ENCODE measurements at regions not wholly inside any gene's neighbourhood (a gene's known extent, or its start where the extent isn't known, plus 50 kb on each side); places are given as distances from the start of the nearest gene placed in this dataset.
"Not testable (repeated sequence)": the region's sequence is repeated elsewhere in the genome, so short reads cannot be mapped to it uniquely, and the experiment has no call there.

DNA sequence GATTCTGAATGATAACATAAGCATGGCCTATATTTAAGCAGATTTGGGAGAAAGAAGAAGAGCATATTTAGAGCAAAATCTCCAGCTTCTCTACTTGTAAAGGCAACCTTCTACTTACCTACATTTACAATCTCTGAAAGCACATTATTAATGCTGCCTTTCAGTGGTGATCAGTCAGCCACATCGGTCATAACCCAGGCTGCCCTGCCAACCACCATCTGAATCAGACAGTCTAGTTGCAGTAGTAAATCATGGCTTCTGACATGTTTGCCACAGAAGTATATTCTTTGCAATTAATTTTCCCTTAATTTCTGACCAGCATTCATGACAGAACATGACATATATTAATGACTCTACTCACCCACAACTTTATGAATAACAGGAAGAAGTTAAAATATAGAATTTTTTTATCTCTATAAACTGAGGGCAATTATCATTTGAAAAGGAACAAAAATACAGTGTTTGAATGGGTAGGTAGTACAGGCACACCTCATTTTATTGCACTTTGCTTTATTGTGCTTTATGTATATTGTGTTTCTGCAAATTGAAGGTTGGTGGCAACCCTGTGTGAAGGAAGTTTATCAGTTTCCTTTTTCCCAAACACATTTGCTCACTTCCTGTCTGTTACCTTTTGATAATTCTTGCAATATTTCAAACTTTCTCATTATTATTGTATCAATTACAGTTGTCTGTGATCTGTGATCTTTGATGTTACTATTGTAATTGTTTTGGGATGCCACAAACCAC is 531.6 kb upstream of the CHAC2 start:
- peak in 7 of 11 donors; percentile 5 to 44 (median 22) for DNase-seq (ENCODE audit: extremely low read depth in 1 of 11, low read depth in 9 of 11, low spot score in 4 of 11)

DNA sequence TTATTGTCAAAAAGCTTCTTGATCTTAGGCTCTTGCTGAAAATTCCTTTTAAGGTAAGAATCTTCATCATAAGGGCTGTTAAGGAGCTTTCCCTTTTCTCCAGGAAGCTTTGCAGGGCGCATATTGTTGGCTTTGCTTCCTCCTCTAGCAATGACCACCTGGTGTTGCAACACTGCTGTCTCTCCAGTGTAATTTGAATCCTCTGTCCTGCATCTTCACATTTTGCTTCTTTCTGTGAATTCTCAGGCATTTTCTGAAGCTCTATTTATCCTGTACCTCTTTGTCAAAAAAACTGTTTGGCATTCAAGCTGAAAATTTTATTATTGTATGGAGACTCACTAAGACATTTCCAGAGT is 533.1 kb upstream of the CHAC2 start:
- no peak for DNase-seq (ENCODE audit: extremely low read depth in 1 of 11, low read depth in 9 of 11, low spot score in 4 of 11)

DNA sequence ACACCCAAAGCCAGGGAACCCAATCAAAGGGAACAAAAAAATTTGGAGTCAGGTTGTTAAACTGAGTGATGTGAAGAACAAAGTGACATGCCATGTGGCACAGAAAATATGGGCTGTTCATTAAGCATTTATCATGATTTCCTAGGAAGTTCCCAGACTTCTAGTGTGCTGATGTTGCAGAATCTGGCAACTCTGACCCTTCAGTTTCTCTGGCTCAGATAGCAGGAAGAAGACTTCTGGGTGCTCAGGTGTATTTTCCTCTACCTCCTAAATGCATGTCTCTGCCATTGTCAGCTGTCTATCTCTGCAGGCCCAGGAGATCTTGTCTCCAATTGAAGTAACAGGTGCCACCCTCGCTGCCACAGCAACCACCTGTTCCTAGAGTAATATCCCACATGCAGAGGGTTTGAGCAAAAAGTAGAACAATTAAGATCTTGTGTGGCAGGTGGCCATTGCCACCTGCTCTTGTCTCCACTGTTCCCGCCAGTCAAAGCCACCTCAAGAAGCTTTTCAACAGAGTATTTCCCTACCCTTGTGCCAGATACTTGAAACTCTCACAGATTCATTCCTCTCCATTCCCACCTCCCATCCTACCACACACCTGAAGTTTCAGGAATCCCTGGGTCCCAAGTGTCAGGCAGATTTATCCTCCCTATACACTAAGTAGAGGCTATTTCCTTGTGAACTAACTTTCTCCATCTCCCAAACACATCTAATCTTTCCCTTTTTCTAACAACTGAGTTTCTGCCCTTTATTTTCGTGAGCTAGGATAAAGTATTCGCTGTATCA is 533.7 kb upstream of the CHAC2 start:
- no peak for DNase-seq (ENCODE audit: extremely low read depth in 1 of 11, low read depth in 9 of 11, low spot score in 4 of 11)

DNA sequence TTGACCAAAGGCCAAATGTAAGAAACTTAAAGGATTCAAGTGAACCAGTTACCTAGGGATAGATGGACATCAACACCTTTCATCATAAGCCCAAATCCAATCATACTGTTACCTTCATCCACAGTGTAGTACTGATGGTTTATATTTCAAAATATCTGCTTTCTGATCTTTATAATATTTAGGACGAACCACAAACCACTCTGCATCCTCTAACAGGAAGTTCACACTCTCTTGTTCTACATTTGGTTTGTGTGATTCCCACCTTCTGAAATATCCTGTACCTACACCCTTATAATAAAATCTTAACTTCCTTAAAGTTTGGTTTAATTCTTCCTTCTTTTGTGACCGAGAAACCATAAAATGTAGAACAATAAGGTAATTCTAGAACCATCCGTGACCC is 535.7 kb upstream of the CHAC2 start:
- DNase-seq (ENCODE audit: extremely low read depth in 1 of 11, low read depth in 9 of 11, low spot score in 4 of 11), result no peak

DNA sequence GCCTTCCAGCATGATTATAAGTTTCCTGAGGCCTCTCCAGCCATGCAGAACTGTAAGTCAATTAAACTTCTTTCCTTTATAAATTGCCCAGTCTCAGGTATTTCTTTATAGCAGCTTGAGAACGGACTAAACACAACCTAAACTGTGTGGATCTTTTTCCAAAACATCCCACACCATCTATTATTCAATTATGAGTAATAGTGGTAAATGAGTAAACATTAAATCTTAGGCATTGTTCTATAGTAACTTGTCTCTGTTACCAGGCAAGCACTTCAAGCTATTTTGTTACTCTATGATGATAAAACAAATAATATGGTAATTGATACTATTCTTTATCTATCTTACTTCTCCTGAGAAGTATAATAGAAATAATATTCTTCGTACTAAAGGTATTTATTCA is 536.9 kb upstream of the CHAC2 start:
- DNase-seq (ENCODE audit: extremely low read depth in 1 of 11, low read depth in 9 of 11, low spot score in 4 of 11), result no peak

DNA sequence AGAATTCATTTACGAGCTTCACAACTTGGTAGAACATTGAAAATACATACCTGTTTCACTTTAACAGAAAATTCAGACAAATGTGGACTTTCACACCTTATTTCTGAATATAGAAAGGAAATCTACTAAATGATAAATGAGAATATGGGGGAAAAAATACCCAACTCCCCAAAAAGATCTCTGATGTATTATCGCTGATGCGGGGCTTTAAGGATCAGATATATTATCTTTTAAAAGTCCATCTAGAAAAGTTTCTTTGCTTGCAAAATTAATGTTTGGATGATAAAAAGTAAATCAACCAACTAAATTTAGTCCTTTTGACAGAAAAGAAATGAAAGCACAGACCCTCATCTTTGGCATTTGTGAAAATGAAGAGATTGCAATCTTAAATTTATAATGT is 540.1 kb upstream of the CHAC2 start:
- DNase-seq (ENCODE audit: extremely low read depth in 1 of 11, low read depth in 9 of 11, low spot score in 4 of 11), result no peak

DNA sequence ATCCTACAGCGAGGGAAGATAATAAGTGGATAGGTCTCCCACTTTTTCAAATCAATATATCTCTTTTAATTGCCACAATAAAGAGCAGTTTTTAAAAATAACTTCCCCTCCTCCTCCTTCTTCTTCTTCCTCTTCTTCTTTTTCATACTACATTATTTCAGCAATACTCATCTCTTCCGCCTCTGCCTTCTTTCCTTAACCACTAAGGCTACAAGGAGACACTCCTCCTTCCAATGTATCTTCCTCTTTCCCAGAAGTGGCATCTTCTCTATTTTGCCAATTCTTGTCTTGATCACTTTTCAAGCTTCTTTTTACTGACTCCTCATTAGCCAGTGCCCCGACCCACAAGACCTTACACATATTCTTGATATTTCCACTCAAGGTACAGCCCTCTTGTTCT is 546.6 kb upstream of the CHAC2 start:
- no peak for DNase-seq (ENCODE audit: extremely low read depth in 1 of 11, low read depth in 9 of 11, low spot score in 4 of 11)

DNA sequence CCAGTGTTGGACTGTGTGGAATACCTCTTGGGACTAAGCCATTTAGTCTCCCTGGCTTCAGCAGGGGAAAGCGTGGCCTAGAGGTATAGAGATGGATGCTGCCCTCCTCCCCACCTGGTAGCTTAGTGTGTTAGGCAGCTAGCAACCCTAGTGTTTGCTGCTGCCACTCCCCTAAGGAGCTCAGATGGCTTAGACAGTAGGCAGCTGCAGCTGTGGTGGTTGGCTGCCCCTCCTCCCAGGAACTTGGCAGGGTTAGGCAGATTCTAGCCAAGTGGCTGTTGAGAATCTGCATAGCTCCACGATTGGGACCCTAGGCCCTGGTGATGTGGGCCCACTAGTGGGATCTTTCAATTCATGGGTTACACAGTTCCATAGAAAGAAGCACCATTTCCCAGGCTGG is 550.4 kb upstream of the CHAC2 start:
- no peak for DNase-seq (ENCODE audit: extremely low read depth in 1 of 11, low read depth in 9 of 11, low spot score in 4 of 11)

DNA sequence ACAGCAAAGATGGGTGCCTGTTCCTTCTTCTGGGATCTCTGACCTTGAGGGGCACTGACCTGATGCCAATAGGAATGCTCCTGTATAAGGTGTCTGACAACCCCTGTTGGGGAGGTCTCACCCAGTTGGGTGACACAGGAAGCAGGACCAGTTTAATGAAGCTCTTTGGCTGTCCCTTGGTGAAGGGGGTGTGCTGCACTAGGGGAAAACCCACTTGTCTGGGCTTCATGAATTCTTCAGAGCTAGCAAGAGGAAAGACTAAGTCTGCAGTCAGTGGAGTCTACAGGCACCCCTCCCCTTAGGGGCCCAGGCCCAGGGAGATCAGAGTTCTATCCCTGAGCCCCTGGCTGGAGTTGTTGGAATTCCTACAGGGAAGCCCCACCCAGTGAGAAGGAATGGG is 550.8 kb upstream of the CHAC2 start:
- no peak for DNase-seq (ENCODE audit: extremely low read depth in 1 of 11, low read depth in 9 of 11, low spot score in 4 of 11)

DNA sequence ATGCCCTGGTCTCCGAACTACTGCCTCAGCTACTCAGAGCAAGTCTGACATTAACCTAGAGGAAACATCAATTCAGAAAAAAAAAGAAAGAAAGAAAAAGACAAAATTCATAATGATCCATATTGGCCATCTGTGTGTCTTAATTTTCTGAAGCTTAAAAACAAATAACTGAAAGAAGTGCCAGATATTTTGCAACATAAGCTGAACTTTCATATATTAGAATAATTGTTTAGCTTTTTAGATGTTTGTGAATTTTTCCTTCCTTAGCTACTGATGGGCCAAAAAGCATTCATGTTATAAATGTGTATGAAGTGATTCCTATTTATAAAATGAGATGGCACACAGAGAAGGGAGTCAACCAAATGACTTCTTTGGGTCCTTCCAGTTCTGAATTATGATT is 555.0 kb upstream of the CHAC2 start:
- DNase-seq (ENCODE audit: extremely low read depth in 1 of 11, low read depth in 9 of 11, low spot score in 4 of 11), result no peak

DNA sequence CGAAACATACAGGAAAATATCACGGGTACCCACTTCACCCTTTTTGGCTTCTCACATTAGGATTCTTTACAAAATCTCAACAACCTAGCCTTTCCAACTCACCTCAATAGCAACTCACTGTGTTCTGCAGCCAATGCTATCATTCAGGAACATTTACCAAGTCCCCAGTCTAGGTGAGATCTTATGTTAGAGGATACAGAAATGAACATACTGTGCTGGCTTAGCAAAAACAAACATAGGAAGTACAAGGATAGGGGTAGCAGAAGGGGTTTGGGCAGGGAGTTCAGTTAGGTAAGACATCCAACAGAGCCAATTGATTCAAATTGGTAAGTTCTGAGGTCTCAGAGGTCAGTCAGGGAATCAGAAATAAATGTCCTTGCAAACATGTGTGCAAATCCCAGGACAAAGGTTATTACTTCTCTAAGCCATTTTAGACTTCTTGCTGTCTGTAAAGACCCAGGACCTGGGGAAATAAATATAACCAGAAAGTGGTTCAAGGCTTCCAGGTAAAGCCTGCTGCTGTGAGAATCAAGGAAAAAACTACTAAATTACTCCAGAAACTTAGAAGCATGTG is 556.3 kb upstream of the CHAC2 start:
- no peak for DNase-seq (ENCODE audit: extremely low read depth in 1 of 11, low read depth in 9 of 11, low spot score in 4 of 11)

DNA sequence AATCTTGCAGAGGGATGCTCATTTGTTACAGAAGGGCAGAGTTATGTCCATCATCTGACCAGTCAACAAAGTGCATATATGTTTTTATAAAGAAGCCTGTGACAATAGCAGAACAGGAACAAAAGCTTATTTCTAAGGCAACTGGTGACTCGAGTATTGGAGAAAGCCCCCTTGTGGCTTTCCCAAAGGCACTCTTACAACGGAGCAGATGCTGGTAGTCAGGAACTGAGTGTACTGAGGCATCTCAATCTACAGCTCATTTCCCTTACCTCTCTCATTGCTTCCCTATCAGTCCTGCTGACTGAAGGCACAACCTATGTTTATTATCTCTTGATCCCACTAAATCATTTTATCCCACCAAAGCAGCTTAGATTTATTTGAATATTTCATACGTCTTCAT is 557.1 kb upstream of the CHAC2 start:
- DNase-seq (ENCODE audit: extremely low read depth in 1 of 11, low read depth in 9 of 11, low spot score in 4 of 11), result no peak

DNA sequence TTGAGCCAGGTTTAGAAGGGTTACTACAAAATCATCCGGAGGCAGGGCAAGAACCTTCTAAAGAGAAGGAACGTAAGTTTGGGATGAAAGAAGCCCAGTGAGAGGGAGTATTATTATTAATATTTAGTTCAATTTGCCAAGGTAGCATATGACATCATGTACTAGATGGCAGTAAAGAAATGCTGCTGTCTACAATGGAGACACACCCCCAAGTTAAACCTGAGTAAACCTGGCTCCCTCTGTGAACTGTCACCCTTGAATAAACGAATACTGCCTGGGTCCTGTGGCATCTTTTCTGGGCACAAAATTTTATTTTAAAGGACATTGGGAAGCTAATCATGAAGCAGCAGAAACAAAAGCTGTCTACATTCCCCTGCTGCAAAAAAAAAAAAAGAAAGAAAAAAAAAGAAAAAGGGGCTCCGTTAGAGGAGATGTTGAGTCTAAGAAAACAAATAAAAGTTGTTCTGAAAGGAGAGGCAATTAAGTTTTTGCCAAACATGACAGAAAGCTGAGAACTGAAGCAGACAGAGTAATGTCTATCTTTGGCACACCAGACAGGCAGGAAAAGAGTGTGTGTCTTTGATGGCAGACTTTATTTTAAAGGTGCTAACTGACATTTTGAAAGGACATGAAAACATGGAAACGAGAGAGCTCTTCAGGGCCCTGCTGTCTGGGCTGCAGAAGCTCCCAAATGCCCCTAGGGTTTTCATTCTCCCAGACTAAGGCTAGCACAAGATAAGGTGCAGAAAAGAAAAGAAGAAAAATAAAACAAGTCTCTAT is 557.7 kb upstream of the CHAC2 start:
- no peak for DNase-seq (ENCODE audit: extremely low read depth in 1 of 11, low read depth in 9 of 11, low spot score in 4 of 11)

DNA sequence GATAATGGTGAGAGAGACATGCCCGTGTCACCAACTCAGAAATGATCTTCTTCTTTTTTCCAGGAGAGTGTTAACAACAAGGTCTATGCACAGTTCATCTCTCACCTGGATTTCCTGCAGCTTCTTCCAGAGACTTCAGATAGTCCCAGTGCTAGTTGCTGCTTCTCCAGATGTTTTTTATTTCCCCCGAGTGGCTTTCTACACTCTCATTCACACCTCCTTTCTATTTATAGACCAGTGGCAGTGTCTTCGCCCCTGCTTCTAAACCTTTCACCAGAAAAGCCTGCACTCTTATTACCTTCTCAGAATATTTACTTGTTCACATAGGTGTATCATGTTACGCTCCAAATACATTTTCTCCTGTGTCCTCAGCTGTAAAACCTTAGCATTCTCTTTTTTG is 558.8 kb upstream of the CHAC2 start:
- DNase-seq (ENCODE audit: extremely low read depth in 1 of 11, low read depth in 9 of 11, low spot score in 4 of 11), result no peak

DNA sequence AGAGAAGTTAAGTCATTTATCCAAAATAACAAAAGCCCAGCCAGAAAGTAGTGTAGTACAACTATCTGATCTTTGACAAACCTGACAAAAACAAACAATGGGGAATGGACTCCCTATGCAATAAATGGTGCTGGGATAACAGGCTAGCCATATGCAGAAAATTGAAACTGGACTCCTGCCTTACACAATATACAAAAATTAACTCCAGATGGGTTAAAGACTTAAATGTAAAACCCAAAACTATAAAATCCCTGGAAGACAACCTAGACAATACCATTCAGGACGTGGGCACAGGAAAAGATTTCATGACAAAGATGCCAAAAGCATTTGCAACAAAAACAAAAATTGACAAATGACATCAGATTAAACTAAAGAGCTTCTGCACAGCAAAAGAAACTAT is 561.4 kb upstream of the CHAC2 start:
- not testable (repeated sequence) for DNase-seq (ENCODE audit: extremely low read depth in 1 of 11, low read depth in 9 of 11, low spot score in 4 of 11)

DNA sequence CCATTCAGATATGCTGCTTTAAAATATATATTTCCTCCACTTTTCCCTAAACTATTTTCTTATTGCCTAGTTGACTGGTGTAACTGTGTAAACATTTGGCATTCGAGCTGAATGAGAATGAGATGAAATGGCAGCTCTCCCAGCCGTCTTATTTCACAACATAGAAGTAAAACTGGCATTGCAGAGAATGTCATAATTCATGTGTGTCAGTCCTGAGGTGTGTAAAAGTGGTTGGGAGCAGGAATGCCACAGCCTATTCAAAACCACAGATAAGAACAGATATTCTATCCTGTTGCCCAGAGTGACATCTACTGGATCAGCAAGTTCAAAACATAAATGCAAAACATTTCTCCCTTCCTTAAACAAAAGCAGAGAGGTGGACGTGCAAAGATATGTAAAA is 565.5 kb upstream of the CHAC2 start:
- DNase-seq (ENCODE audit: extremely low read depth in 1 of 11, low read depth in 9 of 11, low spot score in 4 of 11), result peak in 5 of 11 donors; percentile 31 to 55 (median 51)

DNA sequence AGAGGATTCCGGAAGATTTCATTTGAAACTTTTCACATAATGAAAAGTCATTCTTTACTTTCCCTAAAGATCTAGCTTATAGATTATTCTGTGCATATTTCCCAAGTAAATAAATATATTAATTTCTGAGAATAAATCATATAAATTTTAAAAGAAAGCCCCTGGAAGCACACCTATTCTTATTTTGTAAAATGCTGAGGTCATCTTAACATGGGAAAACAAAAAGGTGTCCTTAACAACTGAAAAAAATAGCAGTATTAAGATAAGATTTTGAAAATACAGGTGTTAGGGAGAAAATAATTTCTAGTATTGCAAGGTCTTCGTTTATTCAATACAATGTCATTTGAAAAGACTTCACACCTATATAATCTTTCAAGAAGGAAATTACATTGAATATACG is 567.5 kb upstream of the CHAC2 start:
- DNase-seq (ENCODE audit: extremely low read depth in 1 of 11, low read depth in 9 of 11, low spot score in 4 of 11), result no peak

DNA sequence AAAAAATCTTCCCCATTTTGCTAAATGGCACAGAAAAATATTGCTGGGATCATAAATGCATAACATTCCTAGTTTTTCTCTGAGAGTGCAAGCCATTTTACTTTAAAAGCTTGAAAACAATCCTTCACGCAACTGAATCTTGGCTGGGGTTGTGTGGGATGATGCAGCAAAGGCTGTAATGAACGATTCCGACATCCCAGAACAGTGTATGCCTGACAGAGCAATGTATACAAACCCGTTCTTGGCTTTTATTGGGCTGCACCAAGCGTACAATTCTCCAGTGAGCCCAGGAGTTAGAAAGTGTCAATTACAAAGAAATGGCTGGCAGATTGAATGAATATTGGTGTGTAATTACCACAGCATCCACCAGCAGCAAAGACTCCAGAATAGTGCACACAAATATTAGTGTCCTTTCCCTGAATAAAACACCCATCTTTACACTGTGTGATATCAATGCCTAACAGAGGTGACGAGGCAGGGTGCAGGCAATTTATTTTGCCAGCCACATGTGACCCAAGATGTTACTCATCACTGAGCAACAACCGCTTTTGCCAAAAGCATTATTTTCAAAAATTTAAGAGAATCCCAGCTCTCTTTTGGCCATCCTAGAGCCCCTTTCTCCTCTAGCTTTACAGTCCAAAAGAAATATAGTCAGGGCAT is 578.6 kb upstream of the CHAC2 start:
- DNase-seq (ENCODE audit: extremely low read depth in 1 of 11, low read depth in 9 of 11, low spot score in 4 of 11), result peak in 5 of 11 donors; percentile 34 to 64 (median 46)

DNA sequence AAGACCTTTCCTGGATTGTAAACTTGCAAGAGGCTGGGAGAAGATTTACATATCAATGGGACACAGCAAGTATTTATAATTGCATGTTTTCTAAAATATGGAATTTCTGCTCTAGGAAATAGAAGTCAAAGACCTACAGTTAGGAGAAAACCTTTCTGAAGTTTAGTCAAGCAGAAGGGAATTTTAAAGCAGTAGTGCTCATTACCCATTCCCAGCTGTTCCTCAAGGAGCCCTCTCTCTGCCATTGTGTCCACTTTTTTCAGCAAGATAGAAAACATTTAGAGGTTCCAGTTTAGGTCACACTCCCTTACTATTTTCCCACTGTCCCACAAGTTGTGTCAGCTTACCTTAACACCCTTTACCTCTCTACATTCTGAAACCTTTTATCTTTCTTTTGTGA is 584.0 kb upstream of the CHAC2 start:
- no peak for DNase-seq (ENCODE audit: extremely low read depth in 1 of 11, low read depth in 9 of 11, low spot score in 4 of 11)

Measured in renal cortex interstitium (tissue), 11 donors.